Inflammatory macrophage treated with lipopolysaccharide for 4 hours (primary cell): ENCODE measurements at regions not wholly inside any gene's neighbourhood (a gene's known extent, or its start where the extent isn't known, plus 50 kb on each side); places are given as distances from the start of the nearest gene placed in this dataset.
"Not testable (repeated sequence)": the region's sequence is repeated elsewhere in the genome, so short reads cannot be mapped to it uniquely, and the experiment has no call there.

ENCODE experiments used
- DNase-seq: peaks from one replicate; pipeline ENCODE4 v3.0.0-alpha.2; 2020

GRCh38 chr9:66771504-66771903 lies 129.0 kb upstream of the ZNF658 start:
- DNase-seq = not testable (repeated sequence)

DNA sequence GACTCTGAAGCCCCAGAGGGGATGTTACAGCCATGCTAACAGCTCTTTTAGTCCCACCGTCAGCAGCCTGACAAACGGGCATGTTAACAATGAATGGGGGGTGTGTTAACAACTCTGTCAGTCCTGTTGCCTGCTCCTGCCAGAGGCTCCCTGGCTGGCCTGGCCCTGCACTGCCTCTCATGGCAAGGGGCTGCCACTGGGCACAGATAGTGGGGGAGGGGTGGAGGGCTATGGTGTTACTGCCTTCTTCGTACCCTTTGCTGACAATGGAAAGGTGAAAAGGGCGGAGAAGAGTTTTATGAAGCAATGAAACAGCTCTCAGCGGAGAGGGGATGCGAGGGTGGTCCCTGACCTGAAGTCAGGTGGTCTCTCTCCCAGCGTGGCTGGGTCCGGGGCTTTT lies 125.9 kb upstream of the ZNF658 start:
- DNase-seq = not testable (repeated sequence)

DNA sequence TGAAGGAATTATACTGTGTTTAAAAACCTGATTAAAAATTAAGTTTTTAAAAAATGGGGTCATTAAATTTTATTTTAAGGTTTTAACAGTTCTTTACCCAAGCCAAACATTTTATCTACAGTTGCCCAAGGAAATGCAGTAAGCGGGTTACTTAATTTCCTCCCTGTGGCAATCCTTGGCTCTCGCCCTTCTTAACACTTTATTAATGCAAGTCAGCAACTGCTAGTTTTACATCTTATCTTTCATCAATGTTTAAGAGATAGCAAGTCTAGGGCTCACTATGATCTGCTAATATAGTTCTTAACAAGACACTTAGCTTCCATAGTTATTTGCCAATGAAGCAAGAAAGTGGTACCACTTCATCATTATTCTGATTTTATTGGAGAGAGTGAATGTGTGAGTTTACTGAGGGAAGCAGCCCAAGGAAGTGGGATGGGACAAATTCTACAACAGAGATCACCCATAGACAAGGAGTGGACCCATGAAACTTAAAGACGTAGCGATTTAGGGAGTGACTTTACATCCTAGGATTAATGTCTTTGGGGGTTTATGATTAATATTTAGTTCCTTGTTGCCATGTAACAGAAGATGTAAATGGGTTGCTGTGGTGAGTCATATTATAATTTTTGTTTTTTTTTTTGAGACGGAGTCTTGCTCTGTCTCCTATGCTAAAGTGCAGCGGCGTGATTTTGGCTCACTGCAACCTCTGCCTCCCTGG lies 120.4 kb upstream of the ZNF658 start:
- DNase-seq = not testable (repeated sequence)

- not testable (repeated sequence) for DNase-seq
These were observed 119.3 kb upstream of the ZNF658 start for GRCh38 chr9:66781240-66781639.

DNA sequence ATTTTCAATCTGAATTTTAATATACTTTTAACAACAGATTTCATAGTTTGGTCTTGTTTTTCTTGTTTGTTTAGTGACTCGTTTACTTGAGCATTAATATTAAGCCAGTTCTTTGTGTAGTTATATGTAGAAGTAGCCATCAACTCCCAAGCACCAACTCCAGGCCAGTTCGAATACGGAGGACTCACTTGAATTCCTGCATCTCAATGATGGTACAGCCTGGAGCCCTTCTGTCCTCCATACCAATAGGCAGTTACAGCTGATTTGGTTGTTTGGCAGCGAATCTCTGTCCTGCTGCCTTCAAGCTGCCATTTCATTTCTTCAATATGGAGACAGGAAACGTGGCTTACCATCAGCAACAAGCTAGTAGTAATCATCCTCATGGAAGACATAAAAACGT lies 118.5 kb upstream of the ZNF658 start:
- not testable (repeated sequence) for DNase-seq

DNA sequence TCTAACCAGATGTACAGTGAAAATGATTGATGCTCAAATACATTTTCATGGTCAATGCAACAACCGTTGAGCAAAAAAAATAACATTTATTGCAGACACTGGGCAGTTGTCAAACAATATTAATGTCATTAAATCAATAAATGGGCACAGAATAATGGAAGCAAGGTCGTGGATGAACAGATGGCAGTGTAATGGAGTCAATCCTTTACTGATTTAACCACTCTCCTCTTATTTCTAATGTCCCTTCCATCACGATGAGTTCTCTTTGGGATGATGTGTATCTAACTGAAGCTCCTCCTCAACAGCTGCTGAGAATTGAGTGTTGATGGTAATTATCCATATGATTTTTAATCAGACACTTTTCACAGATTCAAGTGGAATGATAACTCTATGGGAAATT lies 114.9 kb upstream of the ZNF658 start:
- DNase-seq = not testable (repeated sequence)

DNA sequence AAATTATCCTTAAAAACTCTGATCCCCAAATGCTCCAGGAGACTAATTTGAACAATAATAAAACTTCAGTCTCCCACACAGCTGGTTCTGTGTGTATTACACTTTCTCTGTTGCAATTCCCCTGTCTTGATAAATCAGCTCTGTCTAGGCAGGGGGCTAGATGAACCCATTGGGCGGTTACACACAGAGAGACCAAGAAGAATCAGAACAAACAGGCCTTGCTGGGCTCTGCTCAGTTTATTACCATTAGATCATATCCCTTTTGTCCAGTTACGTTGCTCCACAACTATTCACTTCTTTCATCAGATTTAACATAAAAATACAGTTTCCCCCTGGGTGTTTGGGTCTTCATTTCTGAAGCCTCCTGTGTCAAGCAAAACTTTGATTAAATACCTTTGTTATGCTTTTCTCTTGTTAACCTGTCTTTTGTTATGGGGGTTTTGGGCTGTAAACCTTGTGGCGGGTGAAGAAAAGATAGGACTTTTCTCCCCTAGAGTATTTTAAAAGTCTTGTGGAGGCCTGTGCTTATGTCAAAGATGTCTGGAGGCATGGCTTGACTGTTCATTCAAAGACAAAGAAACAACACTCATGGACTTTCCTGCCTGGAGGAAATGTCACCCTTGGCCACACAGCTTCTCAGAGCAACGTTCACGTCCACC lies 109.3 kb upstream of the ZNF658 start:
- DNase-seq = not testable (repeated sequence)

DNA sequence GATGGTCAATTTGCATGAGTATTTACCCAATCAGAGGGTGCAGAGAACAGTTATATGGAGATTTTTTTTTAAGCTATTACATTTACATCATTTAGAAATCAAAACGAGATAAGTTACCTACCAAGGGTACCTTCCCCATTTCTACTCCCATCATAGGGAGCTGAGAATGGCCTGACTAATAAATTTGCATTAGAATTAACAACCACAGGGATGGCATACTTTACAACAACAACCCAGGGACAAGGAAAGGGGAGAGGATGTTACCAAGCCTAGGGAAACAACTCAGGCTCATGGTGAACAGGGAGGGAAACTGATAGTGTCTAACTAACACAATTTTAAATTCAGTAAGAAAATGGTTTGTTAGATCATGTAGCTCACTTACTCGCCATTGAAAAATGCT lies 105.8 kb upstream of the ZNF658 start:
- not testable (repeated sequence) for DNase-seq

GRCh38 chr9:66795723-66796503 lies 104.6 kb upstream of the ZNF658 start:
- DNase-seq = not testable (repeated sequence)

DNA sequence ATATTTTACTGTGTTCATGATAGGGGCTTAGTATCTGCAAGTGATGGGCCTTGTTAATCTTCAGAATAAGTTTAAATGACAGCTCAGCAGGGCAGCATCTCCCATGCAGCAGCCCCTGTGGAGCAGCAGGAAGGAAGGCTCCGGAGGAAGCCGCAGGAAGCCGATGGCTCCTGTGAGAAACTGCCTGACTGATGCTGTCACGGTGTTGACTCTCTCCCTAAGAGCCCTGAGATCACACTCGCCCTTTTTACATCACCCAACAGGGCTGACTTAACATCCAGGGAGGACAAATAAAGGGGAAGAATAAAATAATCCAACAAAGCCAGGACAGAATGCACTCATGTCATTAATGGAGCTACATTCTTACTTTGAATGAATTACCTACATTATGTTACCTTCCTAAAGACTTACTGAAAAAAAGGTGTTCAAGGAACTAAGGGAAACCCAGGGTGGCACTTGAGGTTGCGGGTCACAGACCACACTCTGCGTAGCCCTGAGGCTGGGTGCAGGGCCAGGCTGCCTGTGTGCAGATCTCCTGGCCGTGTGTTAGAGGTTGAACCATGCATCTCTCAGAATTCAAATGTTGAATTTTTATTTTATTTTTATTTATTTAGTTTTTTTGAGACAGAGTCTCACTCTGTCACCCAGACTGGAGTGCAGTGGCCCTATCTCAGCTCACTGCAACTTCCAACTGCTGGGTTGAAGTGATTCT lies 102.5 kb upstream of the ZNF658 start:
- peak; percentile 3 for DNase-seq

DNA sequence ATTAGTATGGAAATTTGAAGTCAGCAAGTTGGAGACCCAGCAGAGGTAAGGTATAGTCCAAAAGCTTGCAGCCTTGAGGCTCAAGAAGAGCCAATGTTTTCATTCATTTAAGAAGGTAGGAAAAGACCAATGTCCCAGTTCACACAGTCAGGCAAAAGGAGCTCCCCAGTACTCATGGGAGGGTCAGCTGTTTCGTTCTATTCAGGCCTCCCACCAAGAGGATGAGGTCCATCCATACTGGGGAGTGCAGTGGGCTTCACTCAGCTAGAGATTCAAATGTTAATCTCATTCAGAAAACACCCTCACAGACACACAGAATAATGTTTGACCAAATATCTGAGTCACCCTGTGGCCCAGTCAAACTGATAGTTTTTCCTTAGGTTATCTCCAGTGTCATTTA lies 96.9 kb upstream of the ZNF658 start:
- DNase-seq = not testable (repeated sequence)

DNA sequence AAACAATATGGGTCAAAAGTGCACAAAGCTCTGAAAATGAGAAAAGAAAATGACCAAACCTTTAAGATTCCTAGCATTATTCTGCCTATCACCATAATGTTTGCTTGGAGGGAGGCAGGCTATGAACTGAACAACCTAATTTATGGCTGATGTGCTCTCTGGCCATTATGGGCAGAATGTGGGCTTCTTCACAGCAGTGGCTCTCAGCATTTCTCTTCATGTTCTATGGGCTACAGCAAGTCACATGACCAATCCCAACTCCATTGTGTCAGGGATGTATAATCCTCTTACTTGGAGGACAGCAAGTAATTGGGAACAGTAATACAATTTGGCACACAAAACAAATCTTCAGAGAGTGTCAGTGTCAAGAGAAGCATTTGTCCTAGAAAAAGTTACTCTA lies 90.3 kb upstream of the ZNF658 start:
- not testable (repeated sequence) for DNase-seq

- DNase-seq = not testable (repeated sequence)
These were observed 88.2 kb upstream of the ZNF658 start for GRCh38 chr9:66812367-66812766.

- not testable (repeated sequence) for DNase-seq
These were observed 87.6 kb upstream of the ZNF658 start for GRCh38 chr9:66812967-66813366.

DNA sequence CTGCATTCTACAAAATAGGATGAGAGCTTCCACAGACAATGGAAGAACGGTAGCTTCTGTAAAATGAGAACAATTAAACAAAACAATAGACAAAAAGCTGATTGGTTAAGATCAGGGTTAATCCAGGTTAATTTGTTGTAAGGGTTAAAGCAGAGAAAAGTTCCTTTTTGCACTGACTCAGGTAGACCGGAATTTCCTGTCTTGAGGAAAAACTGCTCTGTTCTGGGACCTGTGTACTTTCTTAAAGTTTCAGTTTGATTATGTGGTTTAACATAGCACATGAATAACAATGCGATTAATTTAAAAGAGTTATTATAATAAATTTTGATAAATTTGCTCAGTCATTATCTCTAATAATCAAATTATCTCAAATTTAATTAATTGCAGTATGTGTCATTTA lies 86.5 kb upstream of the ZNF658 start:
- not testable (repeated sequence) for DNase-seq

DNA sequence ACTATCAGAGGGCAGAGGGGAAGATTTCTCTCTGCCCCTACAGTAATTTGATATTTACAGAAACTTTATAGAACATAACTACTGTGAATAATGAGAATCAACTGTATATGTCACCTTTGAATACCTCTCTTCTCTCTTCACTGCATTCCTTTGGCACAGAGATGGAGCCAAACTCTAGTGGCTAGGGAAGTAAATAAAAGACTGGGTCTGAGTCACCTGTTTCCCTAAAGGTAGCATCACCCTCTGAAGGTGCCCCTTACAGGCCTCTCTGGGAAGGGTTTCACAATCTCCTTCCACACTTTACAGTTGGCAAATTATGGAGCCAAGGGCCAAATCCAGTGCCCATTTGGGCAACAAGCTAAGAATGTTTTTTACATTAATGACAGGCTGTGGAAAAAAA lies 81.0 kb upstream of the ZNF658 start:
- DNase-seq = not testable (repeated sequence)

DNA sequence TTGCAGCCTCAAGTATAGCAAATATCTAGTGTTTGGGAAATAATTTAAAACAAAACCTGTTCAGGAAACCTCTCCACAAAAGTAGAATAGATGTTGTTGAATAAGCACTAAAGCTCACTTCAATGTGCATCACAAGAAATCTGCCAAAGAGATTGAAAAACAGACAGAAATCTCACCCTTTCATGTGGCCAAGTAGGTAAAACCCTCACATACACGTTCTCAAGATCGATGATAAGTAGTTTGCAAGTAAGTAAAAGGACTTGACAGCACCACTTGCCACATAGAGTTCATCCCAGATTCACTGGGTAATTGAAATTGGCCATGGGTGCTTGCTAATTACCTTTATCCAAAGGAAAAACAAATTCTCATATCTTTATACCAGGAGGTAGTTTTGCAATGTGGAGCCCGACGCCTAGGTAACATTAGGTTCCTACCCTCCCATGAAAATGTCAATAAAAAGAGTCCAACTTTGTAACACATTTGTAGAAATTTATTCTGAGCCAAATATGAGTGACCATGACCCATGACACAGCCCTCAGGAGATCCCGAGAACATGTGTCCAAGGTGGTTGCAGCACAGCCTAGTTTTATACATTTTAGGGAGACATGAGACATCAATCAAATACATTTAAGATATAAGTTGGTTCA lies 80.4 kb upstream of the ZNF658 start:
- DNase-seq = not testable (repeated sequence)

- DNase-seq = not testable (repeated sequence)
These were observed 76.4 kb upstream of the ZNF658 start for GRCh38 chr9:66824169-66824568.

DNA sequence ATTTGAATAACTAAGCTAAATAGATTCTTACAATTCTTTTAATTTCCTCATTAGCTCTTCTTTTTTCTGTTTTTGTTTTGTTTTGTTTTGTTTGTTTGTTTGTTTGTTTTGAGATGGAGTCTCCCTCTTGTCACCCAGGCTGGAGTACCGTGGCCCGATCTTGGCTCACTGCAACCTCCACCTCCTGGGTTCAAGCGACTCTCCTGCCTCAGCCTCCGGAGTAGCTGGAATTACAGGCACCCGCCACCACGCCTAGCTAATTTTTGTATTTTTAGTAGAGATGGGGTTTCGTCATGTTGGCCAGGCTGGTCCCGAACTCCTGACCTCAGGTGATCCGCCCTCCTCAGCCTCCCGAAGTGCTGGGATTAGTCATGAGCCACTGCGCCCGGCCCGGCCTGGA lies 70.7 kb upstream of the ZNF658 start:
- DNase-seq = not testable (repeated sequence)

- not testable (repeated sequence) for DNase-seq
These were observed 69.6 kb upstream of the ZNF658 start for GRCh38 chr9:66830777-66831497.

GRCh38 chr9:66832222-66832621 lies 68.3 kb upstream of the ZNF658 start:
- DNase-seq = not testable (repeated sequence)
